Esophagus (tissue), 2 donors: ENCODE measurements at regions not wholly inside any gene's neighbourhood (a gene's known extent, or its start where the extent isn't known, plus 50 kb on each side); places are given as distances from the start of the nearest gene placed in this dataset.
A peak's percentile ranks its signal among the peaks of the same experiment; 100 is the strongest.
"Not testable (repeated sequence)": the region's sequence is repeated elsewhere in the genome, so short reads cannot be mapped to it uniquely, and the experiment has no call there.

Source experiments
- H3K27ac ChIP-seq, 2 donors: one replicate each; pipeline ENCODE4 v1.5.1; 2013; ENCODE audit warnings: low read depth in 2 of 2, mild to moderate bottlenecking in 2 of 2, inconsistent platforms in 1 of 2, low read length in 1 of 2, moderate library complexity in 1 of 2
- H3K27me3 ChIP-seq, 2 donors: one replicate each; pipeline ENCODE4 v1.6.1; 2013; ENCODE audit warnings: low read length in 2 of 2, control low read depth in 1 of 2, mild to moderate bottlenecking in 1 of 2; ENCODE audit not compliant: insufficient read depth in 2 of 2, control insufficient read depth in 1 of 2
- H3K36me3 ChIP-seq, 2 donors: one replicate each; pipeline ENCODE4 v1.6.1; 2013; ENCODE audit warnings: low read length in 1 of 2; ENCODE audit not compliant: control insufficient read depth in 2 of 2, insufficient read depth in 2 of 2
- H3K4me1 ChIP-seq, 2 donors: one replicate each; pipeline ENCODE4 v1.6.1; 2013; ENCODE audit warnings: low read length in 1 of 2; ENCODE audit not compliant: control insufficient read depth in 2 of 2, insufficient read depth in 2 of 2
- H3K4me3 ChIP-seq, 2 donors: one replicate each; pipeline ENCODE4 v1.5.1; 2013; ENCODE audit warnings: low read length in 2 of 2, mild to moderate bottlenecking in 2 of 2, low read depth in 1 of 2, moderate library complexity in 1 of 2
- H3K9me3 ChIP-seq, 2 donors: one replicate each; pipeline ENCODE4 v1.6.1; 2013; ENCODE audit warnings: mild to moderate bottlenecking in 2 of 2, low read depth in 1 of 2, low read length in 1 of 2, moderate library complexity in 1 of 2; ENCODE audit not compliant: control insufficient read depth in 2 of 2, insufficient read depth in 1 of 2
- WGBS, 2 donors: extraction: QIAGEN DNeasy Blood & Tissue Kit; methylation state at CpG; one replicate each; pipeline ENCODE4 v1.1.7; 2013; 5-methylcytosine and 5-hydroxymethylcytosine counted together
- donor health status: healthy with polysubstance abuse.
- donor health status: Bipolar disorder and iron deficiency.

- H3K36me3 ChIP-seq, H3K4me3 ChIP-seq, H3K4me1 ChIP-seq, H3K27me3 ChIP-seq, H3K9me3 ChIP-seq: not testable (repeated sequence)
- 73 to 81% methylated on average over 8 of the region's 8 CpGs for WGBS, 2 donors
- peak overlapping the region in 1 of 2 donors; percentile 24 for H3K27ac ChIP-seq
These were observed 84.8 kb upstream of the EPB41L4A start for GRCh38 chr5:112503749-112504501.

DNA sequence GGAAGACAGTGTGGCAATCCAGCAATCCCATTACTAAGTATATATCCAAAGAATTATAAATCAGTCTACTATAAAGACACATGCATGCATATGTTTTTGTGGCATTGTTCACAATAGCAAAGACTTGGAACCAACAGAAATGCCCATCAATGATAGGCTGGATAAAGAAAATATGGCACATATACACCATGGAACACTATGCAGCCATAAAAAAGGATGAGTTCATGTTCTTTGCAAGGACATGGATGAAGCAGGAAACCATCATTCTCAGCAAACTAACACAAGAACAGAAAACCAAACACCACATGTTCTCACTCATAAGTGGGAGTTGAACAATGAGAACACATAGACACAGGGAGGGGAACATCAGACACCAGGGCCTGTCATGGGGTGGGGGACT is 90.0 kb upstream of the EPB41L4A start:
- not testable (repeated sequence) for H3K4me1 ChIP-seq, H3K27me3 ChIP-seq, H3K27ac ChIP-seq, H3K36me3 ChIP-seq, H3K9me3 ChIP-seq, H3K4me3 ChIP-seq

- no peaks in the 10 kb centered on the region for H3K27me3 ChIP-seq
- no peak overlapping the region for H3K4me3 ChIP-seq
- H3K36me3 ChIP-seq: no peaks in the 10 kb centered on the region
- no peaks in the 10 kb centered on the region for H3K4me1 ChIP-seq
- no peaks in the 10 kb centered on the region for H3K9me3 ChIP-seq
- H3K27ac ChIP-seq: no peak overlapping the region
These were observed 92.8 kb upstream of the EPB41L4A start for GRCh38 chr5:112511920-112512319.

DNA sequence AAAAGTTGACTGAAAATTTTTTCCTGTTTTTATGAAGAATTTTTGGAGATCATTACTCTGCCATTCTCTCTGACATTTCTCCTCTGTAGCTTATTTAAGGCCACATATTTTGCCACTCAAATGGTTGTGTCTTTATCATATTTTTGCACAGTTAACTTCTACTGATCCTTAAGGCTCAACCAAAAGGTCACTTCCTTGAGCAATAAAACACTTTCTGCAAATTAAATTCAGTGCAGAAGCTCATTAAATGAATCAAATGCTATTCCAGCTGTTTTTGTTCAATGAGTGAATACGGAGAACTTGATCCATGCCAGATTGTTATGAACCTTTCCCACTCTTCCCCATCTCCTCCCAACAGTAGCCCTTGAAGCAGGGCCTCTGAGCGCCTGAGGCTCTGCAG is 93.8 kb upstream of the EPB41L4A start:
- Histone ChIP-seq H3K4me3 (no peak overlapping the region), H3K27ac (no peak overlapping the region), H3K4me1 (no peaks in the 10 kb centered on the region), H3K27me3 (no peaks in the 10 kb centered on the region), H3K36me3 (no peaks in the 10 kb centered on the region), H3K9me3 (no peaks in the 10 kb centered on the region)
- 57 to 84% methylated on average over 2 of the region's 2 CpGs for WGBS, 2 donors

- Histone ChIP-seq H3K4me3 (no peak overlapping the region), H3K4me1 (no peaks in the 10 kb centered on the region), H3K27me3 (no peaks in the 10 kb centered on the region), H3K36me3 (no peaks in the 10 kb centered on the region), H3K9me3 (no peaks in the 10 kb centered on the region), H3K27ac (no peak overlapping the region)
- WGBS, 2 donors: 54 to 60% methylated on average over 2 of the region's 2 CpGs
These were observed 95.0 kb upstream of the EPB41L4A start for GRCh38 chr5:112514111-112514510.

DNA sequence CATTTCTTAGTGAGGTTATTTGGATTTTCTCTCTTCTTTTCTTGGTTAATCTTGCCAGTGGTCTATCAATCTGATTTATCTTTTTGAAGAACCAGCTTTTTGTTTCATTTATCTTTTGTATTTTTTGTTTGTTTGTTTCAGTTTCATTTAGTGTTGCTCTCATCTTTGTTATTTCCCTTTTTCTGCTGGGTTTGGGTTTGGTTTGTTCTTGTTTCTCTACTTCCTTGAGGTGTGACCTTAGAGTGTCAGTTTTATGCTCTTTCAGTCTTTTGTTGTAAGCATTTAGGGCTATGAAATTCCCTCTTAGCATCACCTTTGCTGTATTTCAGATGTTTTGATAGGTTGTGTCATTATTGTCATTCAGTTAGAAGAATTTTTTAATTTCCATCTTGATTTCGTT is 101.4 kb upstream of the EPB41L4A start:
- not testable (repeated sequence) for H3K9me3 ChIP-seq, H3K36me3 ChIP-seq, H3K27ac ChIP-seq, H3K27me3 ChIP-seq, H3K4me1 ChIP-seq, H3K4me3 ChIP-seq
- WGBS, 2 donors: 53 to 69% methylated on average over 1 of the region's 1 CpG

GRCh38 chr5:112522891-112523673 is 104.0 kb upstream of the EPB41L4A start:
- not testable (repeated sequence) for H3K4me1 ChIP-seq, H3K27me3 ChIP-seq, H3K36me3 ChIP-seq, H3K9me3 ChIP-seq, H3K4me3 ChIP-seq
- peak overlapping the region; percentile 52 to 75 for H3K27ac ChIP-seq
- WGBS, 2 donors: 76 to 83% methylated on average over 9 of the region's 9 CpGs

- not testable (repeated sequence) for H3K4me3 ChIP-seq, H3K4me1 ChIP-seq, H3K27me3 ChIP-seq, H3K36me3 ChIP-seq, H3K9me3 ChIP-seq
- 66 to 88% methylated on average over 4 of the region's 4 CpGs for WGBS, 2 donors
- H3K27ac ChIP-seq: peak overlapping the region; percentile 29 to 34
These were observed 104.7 kb upstream of the EPB41L4A start for GRCh38 chr5:112523674-112524263.

DNA sequence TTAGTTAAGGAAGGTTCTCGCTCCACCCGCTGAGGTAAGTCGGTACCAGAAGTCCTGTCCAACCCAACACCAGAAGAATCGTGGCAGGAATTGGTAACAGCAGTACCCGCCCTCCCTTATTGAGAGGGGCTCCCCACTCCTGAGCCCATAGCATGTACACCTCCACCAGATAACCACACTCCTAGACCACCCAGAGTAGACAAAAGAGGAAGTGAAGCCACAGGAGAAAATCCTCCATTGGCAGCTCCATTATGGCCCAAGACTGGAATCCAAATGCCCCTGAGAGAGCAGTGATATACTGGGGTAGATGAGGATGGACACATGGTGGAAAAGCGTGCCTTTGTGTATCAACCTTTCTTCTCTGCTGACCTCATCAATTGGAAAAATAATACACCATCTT is 106.1 kb upstream of the EPB41L4A start:
- H3K9me3 ChIP-seq: no peaks in the 10 kb centered on the region
- H3K27me3 ChIP-seq: no peaks in the 10 kb centered on the region
- peaks cover 0 to 4% of the 10 kb centered on the region in 2 donors for H3K4me1 ChIP-seq
- H3K36me3 ChIP-seq: no peaks in the 10 kb centered on the region
- 95 to 96% methylated on average over 6 of the region's 6 CpGs for WGBS, 2 donors
- H3K4me3 ChIP-seq: no peak overlapping the region
- H3K27ac ChIP-seq: no peak overlapping the region

GRCh38 chr5:112528928-112529327 is 109.9 kb upstream of the EPB41L4A start:
- H3K27ac ChIP-seq: no peak overlapping the region
- H3K9me3 ChIP-seq: no peaks in the 10 kb centered on the region
- H3K4me1 ChIP-seq: peaks cover 0 to under 1% of the 10 kb centered on the region in 2 donors
- H3K36me3 ChIP-seq: no peaks in the 10 kb centered on the region
- no peaks in the 10 kb centered on the region for H3K27me3 ChIP-seq
- no peak overlapping the region for H3K4me3 ChIP-seq
- whole genome bisulfite sequencing, 2 donors: 74 to 90% methylated on average over 5 of the region's 5 CpGs
